HT1080 (cell line): ENCODE measurements at regions not wholly inside any gene's neighbourhood (a gene's known extent, or its start where the extent isn't known, plus 50 kb on each side); places are given as distances from the start of the nearest gene placed in this dataset.
"Not testable (repeated sequence)": the region's sequence is repeated elsewhere in the genome, so short reads cannot be mapped to it uniquely, and the experiment has no call there.

Source experiments
- DNase-seq: peaks from one replicate; pipeline ENCODE4 v3.0.0-alpha.2; 2015; ENCODE audit warnings: low read depth

DNA sequence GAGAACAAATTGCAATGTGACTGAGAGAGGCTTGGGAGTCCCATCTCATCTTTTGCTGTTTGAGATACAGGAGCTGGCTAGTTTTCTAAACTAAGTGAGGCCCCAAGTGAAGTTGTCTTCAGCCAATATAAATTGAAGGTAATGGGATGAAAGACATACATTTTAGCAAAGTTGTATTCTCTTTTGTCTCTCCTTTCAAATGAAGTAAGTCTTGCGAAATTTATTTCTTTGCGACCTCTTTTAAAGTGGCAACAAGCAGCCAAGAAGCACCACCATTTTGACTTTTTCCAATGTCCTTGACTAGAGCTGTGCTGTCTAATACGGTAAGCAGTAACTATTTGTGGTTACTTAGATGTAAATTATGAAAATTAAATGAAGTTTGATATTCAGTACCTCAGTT lies 385.7 kb downstream of the USP25 start:
- no peak for DNase-seq

DNA sequence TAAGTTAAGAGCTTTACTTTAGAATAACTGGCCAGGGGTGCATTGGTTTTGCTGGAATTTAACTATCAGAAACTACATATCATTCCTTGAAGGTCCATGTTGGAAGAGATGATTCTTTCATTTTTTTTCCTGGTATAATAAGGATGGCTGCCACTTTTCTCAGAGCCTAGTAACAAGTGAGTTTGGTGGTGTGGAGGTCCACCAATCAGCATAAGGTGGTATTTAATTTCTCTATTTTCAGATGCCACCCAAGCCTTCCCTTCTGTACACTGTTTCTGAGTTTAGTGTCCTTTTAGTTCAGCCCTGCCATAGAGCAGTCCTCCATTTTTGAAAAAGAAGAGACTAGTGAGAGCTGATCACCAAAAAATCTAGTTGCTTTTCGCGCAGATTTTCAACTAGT lies 386.3 kb downstream of the USP25 start:
- DNase-seq, result no peak

- peak; percentile 26 for DNase-seq
Observed at GRCh38 chr21:16116798-16117197, 387.0 kb downstream of the USP25 start.

- no peak for DNase-seq
Observed at GRCh38 chr21:16117331-16117730, 387.5 kb downstream of the USP25 start.

- peak; percentile 39 for DNase-seq
Observed at GRCh38 chr21:16117851-16118590, 388.2 kb downstream of the USP25 start.

- DNase-seq, result no peak
Observed at GRCh38 chr21:16124378-16125138, 394.8 kb downstream of the USP25 start.

DNA sequence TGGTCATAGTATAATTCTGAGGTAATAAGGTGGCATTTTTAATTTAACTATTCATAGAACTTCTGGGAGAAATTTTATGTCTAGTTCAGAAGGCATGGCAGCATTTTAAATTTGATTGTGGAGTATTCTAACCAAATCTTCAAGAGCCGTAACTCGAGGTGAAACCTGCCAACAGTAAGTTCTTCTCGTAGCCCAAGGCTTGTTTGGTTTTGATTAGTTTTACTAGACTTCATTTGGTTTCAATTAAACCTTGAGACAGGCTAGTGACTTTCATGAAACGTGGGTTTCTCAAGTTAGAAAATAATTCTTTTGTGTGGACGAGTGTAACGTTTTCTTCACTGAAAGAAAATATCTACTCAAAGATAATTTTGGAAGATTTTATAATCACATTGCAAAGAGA lies 395.5 kb downstream of the USP25 start:
- DNase-seq, result no peak

- DNase-seq, result not testable (repeated sequence)
Observed at GRCh38 chr21:16132453-16132852, 402.7 kb downstream of the USP25 start.

DNA sequence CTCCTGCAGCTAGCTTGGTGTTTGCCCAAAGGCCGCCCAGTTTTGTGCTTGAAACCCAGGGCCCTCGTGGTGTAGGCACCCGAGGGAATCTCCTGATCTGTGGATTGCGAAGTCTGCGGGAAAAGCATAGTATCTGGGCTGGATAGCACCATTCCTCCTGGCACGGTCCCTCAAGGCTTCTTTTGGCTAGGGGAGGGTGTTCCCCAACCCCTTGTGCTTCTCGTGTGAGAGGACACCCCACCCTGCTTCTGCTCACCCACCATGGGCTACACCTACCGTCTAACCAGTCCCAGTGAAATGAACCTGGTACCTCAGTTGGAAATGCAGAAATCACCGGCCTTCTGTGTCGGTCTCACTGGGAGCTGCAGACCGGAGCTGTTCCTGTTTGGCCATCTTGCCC lies 403.5 kb downstream of the USP25 start:
- no peak for DNase-seq

DNA sequence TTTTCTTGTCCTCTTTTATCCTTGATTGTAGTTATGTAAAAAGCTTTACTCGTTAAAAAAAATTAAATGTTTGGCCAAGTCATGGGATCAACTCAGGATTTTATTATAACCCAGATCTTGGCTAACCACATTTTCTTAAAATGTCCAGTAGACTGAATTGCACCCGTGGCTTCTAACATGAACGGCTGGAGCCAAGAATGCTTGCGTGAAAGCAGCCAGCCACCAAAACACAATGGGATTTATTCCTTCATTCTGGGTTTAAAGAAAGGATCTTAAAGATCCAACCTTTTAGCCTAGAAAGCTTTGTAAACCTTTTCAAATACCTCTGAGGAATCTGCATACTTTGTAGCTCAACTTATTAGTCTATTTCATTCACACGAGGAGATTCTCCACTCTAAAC lies 404.4 kb downstream of the USP25 start:
- no peak for DNase-seq

- DNase-seq, result no peak
Observed at GRCh38 chr21:16137106-16137505, 407.3 kb downstream of the USP25 start.

DNA sequence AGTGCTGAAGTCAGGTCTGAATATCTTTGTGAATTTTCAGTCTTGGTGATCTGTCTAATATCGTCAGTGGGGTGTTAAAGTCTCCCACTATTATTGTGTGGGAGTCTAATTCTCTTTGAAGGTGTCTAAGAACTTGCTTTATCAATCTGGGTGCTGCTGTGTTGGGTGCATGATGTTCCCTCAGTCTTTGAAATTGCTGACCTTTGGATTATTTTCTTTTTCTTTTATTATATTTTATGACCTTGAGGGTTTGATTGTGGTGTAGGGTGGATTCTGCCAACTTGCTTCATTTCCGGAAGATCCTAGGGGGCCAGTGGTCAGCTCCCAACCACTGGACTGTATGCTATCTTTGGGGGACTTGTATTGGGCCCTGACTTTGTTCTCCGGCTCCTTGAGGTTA lies 415.3 kb downstream of the USP25 start:
- no peak for DNase-seq

- DNase-seq, result no peak
Observed at GRCh38 chr21:16145479-16145878, 415.7 kb downstream of the USP25 start.

GRCh38 chr21:16154321-16154720 lies 424.5 kb downstream of the USP25 start:
- DNase-seq, result no peak

GRCh38 chr21:16154951-16155635 lies 425.3 kb downstream of the USP25 start:
- no peak for DNase-seq

DNA sequence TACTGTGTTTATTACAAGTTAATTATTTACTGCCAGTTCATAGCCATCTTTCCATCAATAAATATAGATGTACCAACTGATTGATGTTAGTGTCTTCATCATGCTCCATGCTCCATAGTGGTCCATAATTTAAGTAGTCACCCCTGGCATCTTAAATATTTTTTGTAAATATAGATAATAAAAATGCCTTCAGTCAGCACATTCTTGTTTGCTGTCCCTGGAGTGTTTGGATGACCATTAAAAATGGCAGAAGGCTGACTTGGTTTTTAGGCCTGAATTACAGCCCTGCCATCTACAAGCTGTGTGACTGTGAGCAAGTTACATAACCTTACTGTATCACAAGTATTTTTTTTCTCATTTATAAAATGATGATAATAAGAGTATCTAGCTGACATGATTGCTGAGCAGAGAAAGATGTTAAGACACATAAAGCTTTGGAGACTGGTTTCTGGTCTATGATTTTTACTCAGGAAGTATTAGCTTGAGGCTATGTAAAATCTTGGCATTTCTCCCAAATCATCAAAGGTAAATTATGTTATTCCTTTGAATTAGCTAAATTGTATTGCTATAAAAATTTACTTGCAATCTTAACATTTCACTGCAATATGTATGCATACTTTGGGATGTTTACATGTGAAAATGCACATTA lies 427.2 kb downstream of the USP25 start:
- no peak for DNase-seq

DNA sequence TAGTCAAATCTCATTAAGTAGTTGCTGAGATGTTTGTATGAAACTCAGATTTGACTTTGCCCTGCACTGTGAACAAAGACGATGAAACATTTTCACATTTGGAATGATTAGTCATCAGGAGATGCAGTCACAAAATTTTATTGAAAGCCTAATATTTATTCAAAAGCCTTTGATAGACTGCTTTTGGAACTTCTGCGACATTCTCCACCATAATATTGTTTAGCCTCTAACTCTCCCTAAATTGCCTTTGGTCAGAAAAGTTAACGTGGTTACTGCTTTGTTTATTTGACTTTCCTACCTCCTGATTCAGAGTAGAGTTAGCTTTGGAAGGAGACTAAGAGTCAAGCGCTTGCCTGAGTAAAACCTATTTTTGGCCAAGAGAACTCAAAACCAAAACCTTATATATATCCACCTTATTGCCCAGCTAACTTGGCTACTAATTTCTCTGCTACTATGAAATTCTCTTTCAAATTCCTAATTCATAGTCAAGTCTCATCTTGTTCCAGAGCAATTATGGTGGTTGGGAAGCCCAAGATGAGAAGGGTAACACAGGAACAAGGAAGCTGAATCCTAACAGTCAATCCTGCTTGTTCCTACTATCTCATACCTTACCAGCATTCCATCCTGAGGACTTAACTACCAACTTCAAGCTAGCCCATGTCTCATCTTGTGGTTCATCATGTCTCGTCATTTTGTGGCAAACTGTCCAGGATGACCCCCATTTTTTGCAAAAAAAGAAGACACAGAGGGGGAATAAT lies 429.6 kb downstream of the USP25 start:
- no peak for DNase-seq

DNA sequence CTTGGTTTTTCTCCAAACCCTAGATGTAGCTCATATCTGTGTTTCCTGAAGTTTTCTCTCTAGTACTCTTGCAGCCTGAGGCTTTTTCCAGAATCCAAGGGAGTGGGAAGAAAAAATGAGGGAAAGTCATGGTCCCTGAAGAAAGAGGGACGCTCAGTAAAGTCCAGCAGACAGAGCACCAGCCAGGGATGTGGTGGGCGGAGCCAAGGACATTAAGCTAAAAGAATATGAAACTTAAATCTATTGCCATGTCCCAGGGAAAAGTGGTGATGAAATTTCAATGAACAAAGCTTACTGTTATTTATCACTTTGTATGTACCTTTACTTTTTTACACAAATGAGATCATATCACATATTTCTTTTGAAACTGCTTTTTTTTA lies 430.2 kb downstream of the USP25 start:
- no peak for DNase-seq

DNA sequence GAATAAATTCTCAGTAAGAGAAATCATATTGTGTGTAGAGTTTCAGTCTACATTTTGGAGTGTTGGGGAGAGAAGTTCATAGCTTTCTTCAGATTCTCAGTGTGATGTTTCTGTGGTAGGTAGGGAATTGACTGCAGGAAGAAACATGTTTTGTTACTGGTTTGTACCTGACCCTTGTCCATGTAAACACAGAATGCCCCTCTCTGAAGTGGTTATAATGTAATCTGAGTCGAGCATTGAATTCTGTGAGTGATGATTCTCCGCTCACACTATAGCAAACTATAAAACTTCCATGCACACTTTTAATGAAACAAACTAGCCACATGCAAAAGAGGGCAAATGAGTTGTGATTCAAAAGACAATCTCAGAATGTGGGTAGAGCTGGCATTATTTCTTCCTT lies 433.2 kb downstream of the USP25 start:
- DNase-seq, result no peak

DNA sequence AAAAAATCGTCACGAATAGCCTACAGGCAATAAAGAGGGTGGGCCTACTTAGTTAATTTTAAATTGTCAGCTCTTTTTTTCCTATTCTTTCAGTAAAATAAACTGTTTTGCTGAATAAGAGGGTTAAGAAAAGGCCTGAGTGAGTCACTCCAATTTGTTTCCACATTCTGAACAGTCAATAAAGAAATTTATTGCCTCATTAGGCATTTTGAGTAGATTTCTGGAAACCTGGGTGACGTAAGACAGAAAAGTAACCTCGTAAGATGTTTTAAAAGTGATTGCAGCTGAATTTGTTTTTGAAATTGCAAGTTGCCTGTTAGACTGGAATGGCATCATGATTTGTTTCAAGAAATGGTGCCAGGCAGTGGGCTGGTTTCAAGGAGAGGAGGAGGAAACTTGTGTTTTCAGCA lies 439.3 kb downstream of the USP25 start:
- no peak for DNase-seq

DNA sequence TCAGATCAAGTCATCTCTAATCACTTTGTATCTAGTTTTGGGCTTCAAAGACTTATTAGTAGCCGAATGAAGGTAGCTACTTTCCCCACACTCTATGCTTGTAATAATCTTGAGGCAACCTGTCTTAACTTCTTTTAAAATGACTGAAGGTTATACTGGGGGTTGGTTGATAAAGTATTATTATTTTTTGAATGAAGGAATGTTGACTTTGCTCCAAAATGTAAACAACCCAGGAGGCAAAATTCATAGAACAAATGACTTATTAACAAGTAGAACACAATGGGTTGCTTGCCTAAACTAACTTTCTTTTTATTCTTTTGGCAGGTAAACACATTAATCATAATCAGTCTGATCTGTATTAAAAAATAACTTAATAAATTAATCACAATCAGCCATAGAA lies 440.0 kb downstream of the USP25 start:
- no peak for DNase-seq
